GM18909 (cell line): ENCODE measurements at regions not wholly inside any gene's neighbourhood (a gene's known extent, or its start where the extent isn't known, plus 50 kb on each side); places are given as distances from the start of the nearest gene placed in this dataset.
A peak's percentile ranks its signal among the peaks of the same experiment; 100 is the strongest.

Experiments used
- ATAC-seq: cut with Tn5 transposase; IDR thresholded peaks from one replicate; pipeline ENCODE4 v1.9.1; 2021; ENCODE audit warnings: mild to moderate bottlenecking; ENCODE audit not compliant: unreplicated experiment, poor library complexity

- no peak for ATAC-seq
Observed at GRCh38 chr11:80532633-80533232, 1091.9 kb upstream of the TENM4 start.

- ATAC-seq: no peak
Observed at GRCh38 chr11:80529726-80530125, 1088.9 kb upstream of the TENM4 start.

GRCh38 chr11:80525663-80526405 is 1085.0 kb upstream of the TENM4 start:
- ATAC-seq: no peak

DNA sequence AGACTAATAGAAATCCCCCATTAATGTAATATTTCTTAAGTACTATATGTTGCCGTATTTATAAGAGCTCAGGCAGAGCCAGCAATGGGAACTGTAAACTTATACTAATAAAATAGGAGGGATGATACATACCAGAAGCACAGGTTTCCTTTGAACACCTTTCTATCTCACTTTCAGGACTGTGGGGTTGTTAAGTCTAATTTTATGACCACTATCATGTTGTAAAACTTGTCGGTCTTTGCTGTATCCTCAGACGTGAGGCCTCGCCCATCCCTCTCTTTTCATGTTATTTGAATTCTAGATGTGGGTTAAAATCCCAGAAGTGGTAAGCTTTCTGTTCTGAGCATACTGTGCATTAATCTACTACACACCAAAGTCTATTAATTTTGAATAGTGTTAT is 1083.5 kb upstream of the TENM4 start:
- no peak for ATAC-seq

GRCh38 chr11:80523057-80523456 is 1082.2 kb upstream of the TENM4 start:
- no peak for ATAC-seq

DNA sequence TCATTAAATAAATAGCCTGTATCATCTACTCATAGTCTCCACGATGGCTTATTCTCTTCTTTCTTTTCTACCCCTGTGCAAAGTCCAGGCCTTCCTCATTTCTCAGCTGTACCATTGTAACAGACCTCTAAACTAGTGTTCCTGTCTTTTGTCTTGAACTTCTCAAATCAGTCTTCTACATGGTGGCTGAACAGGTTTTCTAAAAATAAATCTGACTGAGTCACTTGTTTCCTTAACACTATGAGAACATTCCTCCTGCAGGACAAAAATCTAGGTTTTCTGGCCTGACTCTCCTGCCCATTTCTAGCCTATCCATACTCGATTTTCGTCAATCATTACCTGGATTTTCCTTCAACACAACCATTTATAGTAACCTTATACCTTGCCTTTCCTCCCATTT is 1080.8 kb upstream of the TENM4 start:
- ATAC-seq: no peak

DNA sequence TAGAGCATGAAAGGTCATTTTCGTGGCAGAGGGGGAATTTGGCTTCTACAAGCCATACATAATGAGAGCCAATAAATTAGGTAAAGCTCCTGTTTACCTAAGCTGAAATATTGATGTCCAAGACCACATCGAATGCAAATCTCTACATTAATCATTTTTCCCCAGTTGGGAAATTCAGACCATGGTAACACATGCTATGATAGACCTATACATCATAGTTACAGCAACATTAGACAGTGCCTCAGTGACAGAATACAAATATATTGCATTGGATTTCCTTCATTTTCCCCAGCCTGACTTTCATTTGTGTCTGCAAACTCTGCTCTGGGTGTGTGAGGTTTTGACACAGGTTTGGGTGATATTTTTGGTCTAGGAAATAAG is 1079.7 kb upstream of the TENM4 start:
- no peak for ATAC-seq

DNA sequence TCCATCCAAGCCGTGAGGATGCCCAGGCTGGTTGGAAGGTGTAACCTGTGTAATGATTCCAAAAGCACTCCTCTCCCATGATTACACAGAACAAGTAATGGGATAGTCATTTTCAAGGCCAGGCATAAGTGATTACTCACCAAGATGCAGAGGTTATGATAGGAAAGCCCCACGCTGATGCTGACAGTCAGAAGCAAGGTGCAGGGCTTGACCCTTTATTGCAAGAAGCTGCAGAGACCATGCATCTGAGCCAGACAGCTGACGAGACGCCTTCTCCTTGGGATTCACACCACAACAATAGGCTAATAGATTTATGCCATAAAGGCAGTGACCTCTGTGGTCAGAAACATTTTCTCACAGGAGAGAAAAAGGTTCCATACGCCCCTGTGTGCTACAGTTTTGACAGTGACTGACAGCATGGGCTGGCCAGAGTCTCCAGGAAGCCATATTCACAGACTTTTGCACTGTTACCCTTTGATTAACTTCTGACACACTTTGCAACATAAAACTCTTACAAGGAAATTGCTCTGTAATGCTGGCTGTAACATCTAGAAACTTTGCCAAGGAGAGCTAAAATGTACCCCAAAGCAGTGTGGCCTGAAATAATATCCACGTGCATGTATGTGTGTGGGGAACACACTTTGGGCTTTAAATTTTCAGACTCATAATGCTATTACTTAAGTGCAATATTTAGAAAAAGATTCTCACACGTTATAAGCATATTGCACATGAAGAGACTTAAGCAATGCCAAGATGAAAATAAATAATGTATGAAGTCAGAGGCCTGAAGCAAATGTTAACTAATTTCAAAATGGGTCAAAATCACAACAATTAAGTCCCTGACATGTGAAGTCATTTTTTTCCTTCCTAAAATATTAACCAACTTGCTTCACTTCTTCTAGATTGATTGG is 1079.0 kb upstream of the TENM4 start:
- ATAC-seq: no peak

GRCh38 chr11:80517701-80518100 is 1076.9 kb upstream of the TENM4 start:
- ATAC-seq: no peak

- peak; percentile 62 for ATAC-seq
Observed at GRCh38 chr11:80515097-80515496, 1074.3 kb upstream of the TENM4 start.

DNA sequence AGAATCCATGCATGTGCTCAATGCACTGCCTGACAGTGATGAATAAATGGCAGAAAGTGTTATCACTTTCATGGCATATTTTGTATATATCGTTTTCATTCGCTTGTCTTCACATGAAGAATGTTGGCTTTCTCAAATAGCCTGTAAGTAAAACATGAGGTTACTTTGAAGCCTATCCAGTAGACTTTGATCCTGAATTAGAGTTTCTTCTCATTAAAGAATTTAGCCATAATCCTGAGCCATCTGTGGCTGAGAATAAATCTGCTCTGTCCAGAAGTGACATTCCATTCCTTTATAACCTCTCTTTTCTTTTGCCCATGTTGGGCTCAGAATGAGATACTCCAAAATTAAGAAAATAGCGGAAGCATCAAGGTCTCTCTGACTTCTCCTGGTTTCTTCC is 1071.7 kb upstream of the TENM4 start:
- no peak for ATAC-seq

- no peak for ATAC-seq
Observed at GRCh38 chr11:80505771-80506170, 1064.9 kb upstream of the TENM4 start.

- ATAC-seq: no peak
Observed at GRCh38 chr11:80503990-80504389, 1063.2 kb upstream of the TENM4 start.

- ATAC-seq: no peak
Observed at GRCh38 chr11:80502511-80502910, 1061.7 kb upstream of the TENM4 start.

DNA sequence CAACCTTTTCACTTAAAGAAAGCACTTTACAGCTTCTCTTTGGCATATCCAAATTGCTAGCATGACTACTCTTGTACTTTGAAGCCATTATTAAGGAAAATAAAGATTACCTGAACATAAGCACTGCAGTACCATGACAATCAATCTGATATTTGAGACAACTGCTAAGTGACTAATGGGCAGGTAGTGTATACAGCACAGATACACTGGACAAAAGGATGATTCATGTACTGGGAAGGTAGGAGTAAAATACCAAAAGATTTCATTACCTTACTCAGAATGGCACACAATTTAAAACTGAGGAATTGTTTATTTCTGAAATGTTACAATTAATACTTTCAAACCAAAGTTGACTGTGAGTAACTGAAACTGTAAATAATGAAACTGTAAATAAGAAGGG is 1054.3 kb upstream of the TENM4 start:
- no peak for ATAC-seq

GRCh38 chr11:80487952-80488351 is 1047.1 kb upstream of the TENM4 start:
- ATAC-seq: no peak

DNA sequence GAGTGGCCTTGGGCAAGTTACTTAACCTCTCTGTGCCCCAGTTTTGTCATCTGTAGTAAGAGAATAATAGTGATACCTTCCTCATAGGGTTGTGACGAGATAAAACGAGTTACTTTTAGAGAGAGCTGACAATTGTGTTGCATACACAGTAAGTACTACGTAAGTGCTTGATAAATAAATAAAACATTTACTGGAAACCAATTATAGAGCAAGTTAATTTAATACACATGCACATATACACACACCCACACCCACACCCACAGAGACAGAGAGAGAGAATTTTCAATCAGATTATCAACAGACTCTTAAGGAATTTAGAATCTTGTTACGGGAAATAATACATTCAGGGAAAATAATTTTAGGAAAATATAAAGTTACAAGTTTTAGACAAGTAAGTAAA is 1045.8 kb upstream of the TENM4 start:
- ATAC-seq: no peak

- ATAC-seq: no peak
Observed at GRCh38 chr11:80477178-80477577, 1036.3 kb upstream of the TENM4 start.

GRCh38 chr11:80473562-80473961 is 1032.7 kb upstream of the TENM4 start:
- peak; percentile 67 for ATAC-seq

DNA sequence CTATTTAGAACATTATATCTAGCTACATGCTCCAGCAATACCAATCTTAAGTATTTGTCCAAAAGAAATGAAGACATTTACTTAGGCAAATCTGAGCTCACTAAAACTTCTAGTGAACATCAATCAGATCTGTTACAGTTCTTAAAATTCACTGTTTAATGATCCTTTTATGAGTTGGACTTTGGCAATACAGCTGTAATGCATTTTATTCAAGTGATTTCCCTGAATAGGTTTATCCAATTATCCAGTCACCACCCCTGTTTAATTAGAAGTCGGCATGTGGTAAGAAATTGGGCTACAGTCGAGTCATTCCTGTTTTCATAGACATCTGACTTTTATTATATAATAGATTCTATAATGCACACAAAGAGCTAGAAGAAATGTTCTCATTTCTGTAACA is 1029.0 kb upstream of the TENM4 start:
- no peak for ATAC-seq

DNA sequence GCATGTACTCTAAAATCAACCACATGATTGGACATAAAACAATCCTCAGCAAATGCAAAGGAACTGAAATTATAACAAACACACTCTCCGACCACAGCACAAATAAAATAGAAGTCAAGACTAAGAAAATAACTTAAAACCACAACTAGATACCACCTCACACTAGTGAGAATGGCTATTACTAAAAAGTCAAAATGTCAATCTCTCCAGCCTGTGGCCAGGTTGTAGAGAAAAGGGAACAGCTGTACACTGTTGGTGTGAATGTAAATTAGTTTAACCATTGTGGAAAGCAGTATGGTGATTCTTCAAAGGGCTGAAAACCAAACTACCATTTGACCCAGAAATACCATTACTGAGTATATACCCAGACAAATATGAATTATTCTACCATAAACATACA is 1025.7 kb upstream of the TENM4 start:
- ATAC-seq: no peak
